ENCODE measurements at regions not wholly inside any gene's neighbourhood (a gene's known extent, or its start where the extent isn't known, plus 50 kb on each side); places are given as distances from the start of the nearest gene placed in this dataset.

DNA sequence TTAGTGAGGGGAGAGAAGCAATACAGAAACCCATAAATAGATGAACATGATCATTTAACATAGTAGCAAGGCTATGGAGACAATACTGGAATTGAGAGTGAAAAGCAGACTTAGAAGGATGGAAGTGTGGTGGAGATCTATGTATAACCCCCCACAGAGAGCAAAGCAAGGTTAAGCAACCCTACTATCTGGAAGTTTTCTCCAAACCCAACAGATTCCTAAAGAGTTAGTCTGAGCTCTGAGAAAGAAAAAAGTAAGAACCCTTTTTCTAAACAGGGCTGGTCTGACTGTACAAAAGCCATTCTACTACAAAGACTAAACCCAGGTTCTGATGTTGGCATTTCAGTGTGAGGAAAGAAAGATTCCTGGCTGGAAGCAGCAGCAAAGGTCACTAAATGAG, 153.2 kb downstream of the WNT5A start:
- TF ChIP-seq SIN3A (IDR thresholded peaks at IDR 0.05; ENCODE audit: borderline replicate concordance in 2 of 2, control insufficient read depth in 1 of 2, low read depth in 2 of 2, low read length in 2 of 2) (no peak), EP300 (IDR thresholded peaks at IDR 0.05; ENCODE audit: low read length) (no peak), FOXM1 (IDR thresholded peaks at IDR 0.05; ENCODE audit: low read depth) (no peak), FOXM1 (CRISPR knock-in tag; IDR thresholded peaks at IDR 0.05; ENCODE audit: low read depth) (no peak), CHD4 (IDR thresholded peaks at IDR 0.05; ENCODE audit: insufficient read depth, insufficient replicate concordance, low read depth, low read length, poor library complexity, severe bottlenecking) (no peak), POLR2A (conservative IDR thresholded peaks at IDR 0.05) (no peak), ZFX (CRISPR knock-in tag; IDR thresholded peaks at IDR 0.05) (no peak)
- TF ChIP-seq, protein P1, sequence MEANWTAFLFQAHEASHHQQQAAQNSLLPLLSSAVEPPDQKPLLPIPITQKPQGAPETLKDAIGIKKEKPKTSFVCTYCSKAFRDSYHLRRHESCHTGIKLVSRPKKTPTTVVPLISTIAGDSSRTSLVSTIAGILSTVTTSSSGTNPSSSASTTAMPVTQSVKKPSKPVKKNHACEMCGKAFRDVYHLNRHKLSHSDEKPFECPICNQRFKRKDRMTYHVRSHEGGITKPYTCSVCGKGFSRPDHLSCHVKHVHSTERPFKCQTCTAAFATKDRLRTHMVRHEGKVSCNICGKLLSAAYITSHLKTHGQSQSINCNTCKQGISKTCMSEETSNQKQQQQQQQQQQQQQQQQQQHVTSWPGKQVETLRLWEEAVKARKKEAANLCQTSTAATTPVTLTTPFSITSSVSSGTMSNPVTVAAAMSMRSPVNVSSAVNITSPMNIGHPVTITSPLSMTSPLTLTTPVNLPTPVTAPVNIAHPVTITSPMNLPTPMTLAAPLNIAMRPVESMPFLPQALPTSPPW (CRISPR knock-in tag; IDR thresholded peaks at IDR 0.05) = no peak
- TF ChIP-seq, protein P2, sequence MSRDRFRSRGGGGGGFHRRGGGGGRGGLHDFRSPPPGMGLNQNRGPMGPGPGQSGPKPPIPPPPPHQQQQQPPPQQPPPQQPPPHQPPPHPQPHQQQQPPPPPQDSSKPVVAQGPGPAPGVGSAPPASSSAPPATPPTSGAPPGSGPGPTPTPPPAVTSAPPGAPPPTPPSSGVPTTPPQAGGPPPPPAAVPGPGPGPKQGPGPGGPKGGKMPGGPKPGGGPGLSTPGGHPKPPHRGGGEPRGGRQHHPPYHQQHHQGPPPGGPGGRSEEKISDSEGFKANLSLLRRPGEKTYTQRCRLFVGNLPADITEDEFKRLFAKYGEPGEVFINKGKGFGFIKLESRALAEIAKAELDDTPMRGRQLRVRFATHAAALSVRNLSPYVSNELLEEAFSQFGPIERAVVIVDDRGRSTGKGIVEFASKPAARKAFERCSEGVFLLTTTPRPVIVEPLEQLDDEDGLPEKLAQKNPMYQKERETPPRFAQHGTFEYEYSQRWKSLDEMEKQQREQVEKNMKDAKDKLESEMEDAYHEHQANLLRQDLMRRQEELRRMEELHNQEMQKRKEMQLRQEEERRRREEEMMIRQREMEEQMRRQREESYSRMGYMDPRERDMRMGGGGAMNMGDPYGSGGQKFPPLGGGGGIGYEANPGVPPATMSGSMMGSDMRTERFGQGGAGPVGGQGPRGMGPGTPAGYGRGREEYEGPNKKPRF (IDR thresholded peaks at IDR 0.05; ENCODE audit: low read depth, low read length) = no peak
- TF ChIP-seq, protein P3, sequence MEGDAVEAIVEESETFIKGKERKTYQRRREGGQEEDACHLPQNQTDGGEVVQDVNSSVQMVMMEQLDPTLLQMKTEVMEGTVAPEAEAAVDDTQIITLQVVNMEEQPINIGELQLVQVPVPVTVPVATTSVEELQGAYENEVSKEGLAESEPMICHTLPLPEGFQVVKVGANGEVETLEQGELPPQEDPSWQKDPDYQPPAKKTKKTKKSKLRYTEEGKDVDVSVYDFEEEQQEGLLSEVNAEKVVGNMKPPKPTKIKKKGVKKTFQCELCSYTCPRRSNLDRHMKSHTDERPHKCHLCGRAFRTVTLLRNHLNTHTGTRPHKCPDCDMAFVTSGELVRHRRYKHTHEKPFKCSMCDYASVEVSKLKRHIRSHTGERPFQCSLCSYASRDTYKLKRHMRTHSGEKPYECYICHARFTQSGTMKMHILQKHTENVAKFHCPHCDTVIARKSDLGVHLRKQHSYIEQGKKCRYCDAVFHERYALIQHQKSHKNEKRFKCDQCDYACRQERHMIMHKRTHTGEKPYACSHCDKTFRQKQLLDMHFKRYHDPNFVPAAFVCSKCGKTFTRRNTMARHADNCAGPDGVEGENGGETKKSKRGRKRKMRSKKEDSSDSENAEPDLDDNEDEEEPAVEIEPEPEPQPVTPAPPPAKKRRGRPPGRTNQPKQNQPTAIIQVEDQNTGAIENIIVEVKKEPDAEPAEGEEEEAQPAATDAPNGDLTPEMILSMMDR (IDR thresholded peaks at IDR 0.05 in 2 of 3, conservative IDR thresholded peaks at IDR 0.05 in 1 of 3; ENCODE audit: insufficient read depth in 2 of 3, low read depth in 1 of 3, low read length in 3 of 3) = no peak
